CD4-positive, alpha-beta T cell (primary cell): ENCODE measurements at regions not wholly inside any gene's neighbourhood (a gene's known extent, or its start where the extent isn't known, plus 50 kb on each side); places are given as distances from the start of the nearest gene placed in this dataset.

Experiments
- ATAC-seq: fragments of 200-7000 bp; cut with Tn5 transposase; one replicate; pipeline ENCODE4 v1.10.0; 2022; ENCODE audit warnings: mild to moderate bottlenecking; ENCODE audit not compliant: poor library complexity
- CTCF ChIA-PET: fragments of 350-600 bp; sonication (Branson Sonifier 250); formaldehyde crosslinking; loops from one replicate; lab custom pipeline; 2021; ENCODE audit warnings: antibody characterized with exemption, inconsistent platforms; lab: Charles Lee
- POLR2A ChIA-PET: fragments of 350-600 bp; sonication (Branson Sonifier 250); formaldehyde crosslinking; loops from one replicate; lab custom pipeline; 2021; ENCODE audit warnings: antibody characterized with exemption, inconsistent platforms; lab: Charles Lee
- DNase-seq, 14 experiments: peaks; one replicate each; pipeline ENCODE4 v3.0.0-alpha.2; 2013 to 2020; ENCODE audit warnings: mixed read lengths in 2 of 14
- H3K27ac ChIP-seq, 2 donors: one replicate each; pipeline versions ENCODE4 v1.5.1 to v1.7.0; 2013; ENCODE audit warnings: low read length in 2 of 2, low read depth in 1 of 2, mild to moderate bottlenecking in 1 of 2
- H3K27me3 ChIP-seq, 2 experiments: 1 replicate in 1 of 2; 2 replicates in 1 of 2; pipeline versions ENCODE4 v1.6.1 to v1.7.0; 2013; ENCODE audit warnings: low read length in 2 of 2, control low read depth in 1 of 2, mild to moderate bottlenecking in 1 of 2, moderate library complexity in 1 of 2; ENCODE audit not compliant: insufficient read depth in 2 of 2, control insufficient read depth in 1 of 2
- H3K36me3 ChIP-seq: one replicate; pipeline ENCODE4 v1.6.1; 2013; ENCODE audit warnings: low read length, control low read depth; ENCODE audit not compliant: insufficient read depth
- H3K4me1 ChIP-seq: one replicate; pipeline ENCODE4 v1.6.1; 2013; ENCODE audit warnings: low read length, control low read depth; ENCODE audit not compliant: insufficient read depth
- H3K4me3 ChIP-seq: one replicate; pipeline ENCODE4 v1.5.1; 2013; ENCODE audit warnings: mild to moderate bottlenecking, low read length, moderate library complexity
- H3K9me3 ChIP-seq, 2 experiments: 1 replicate in 1 of 2; 2 replicates in 1 of 2; pipeline versions ENCODE4 v1.6.1 to v1.7.0; 2013; ENCODE audit warnings: low read length in 2 of 2, mild to moderate bottlenecking in 2 of 2, control low read depth in 1 of 2, moderate library complexity in 1 of 2; ENCODE audit not compliant: control insufficient read depth in 1 of 2, insufficient read depth in 1 of 2
- H3K27ac Mint-ChIP-seq: one replicate; pipeline ENCODE4 v1.8.0; 2020; ENCODE audit warnings: mixed read lengths
- H3K27me3 Mint-ChIP-seq: one replicate; pipeline ENCODE4 v1.8.0; 2021; ENCODE audit warnings: mixed read lengths
- H3K36me3 Mint-ChIP-seq: one replicate; pipeline ENCODE4 v1.8.0; 2021; ENCODE audit warnings: low read depth, mixed read lengths
- H3K4me1 Mint-ChIP-seq: one replicate; pipeline ENCODE4 v1.8.0; 2021; ENCODE audit warnings: low read depth, mixed read lengths
- H3K4me3 Mint-ChIP-seq: one replicate; pipeline ENCODE4 v1.8.0; 2020; ENCODE audit warnings: mild to moderate bottlenecking, mixed read lengths
- H3K9me3 Mint-ChIP-seq: one replicate; pipeline ENCODE4 v1.8.0; 2020; ENCODE audit warnings: mixed read lengths
- CTCF ChIP-seq: fragments of 200-600 bp; IDR thresholded peaks from one replicate; pipeline ENCODE4 v1.8.0; 2022; ENCODE audit warnings: antibody characterized with exemption, mild to moderate bottlenecking
- intact Hi-C, 2 experiments: fragments of 100-400 bp; cut with DNase I in 1 of 2; cut with micrococcal nuclease in 1 of 2; formaldehyde crosslinking; loops; one replicate each; pipeline versions ENCODE4 v1.15.1 to v1.9.0; 2023 to 2025; cut with DNase I, micrococcal nuclease

- no peak for TF ChIP-seq CTCF
- ChIA-PET CTCF (no interaction called here), POLR2A (no interaction called here)
- H3K9me3 ChIP-seq, result peaks cover 0 to 11% of the 10 kb centered on the region in 2 experiments
- H3K36me3 ChIP-seq, result no peaks in the 10 kb centered on the region
- no peaks in the 10 kb centered on the region for H3K9me3 Mint-ChIP-seq
- intact Hi-C loops, result no loop called here
- DNase-seq, result no peak
- no peaks in the 10 kb centered on the region for H3K4me1 Mint-ChIP-seq
- H3K4me3 Mint-ChIP-seq, result no peak overlapping the region
- no peak for ATAC-seq
- peaks cover 20 to 32% of the 10 kb centered on the region in 2 experiments for H3K27me3 ChIP-seq
- H3K4me3 ChIP-seq, result no peak overlapping the region
- no peaks in the 10 kb centered on the region for H3K36me3 Mint-ChIP-seq
- H3K4me1 ChIP-seq, result no peaks in the 10 kb centered on the region
- no peak overlapping the region for H3K27ac ChIP-seq
- H3K27ac Mint-ChIP-seq, result no peak overlapping the region
- H3K27me3 Mint-ChIP-seq, result peaks cover 69% of the 10 kb centered on the region
Measured at GRCh38 chr12:100715976-100716944, 78.3 kb upstream of the ANO4 start.

GRCh38 chr12:100716945-100717732 lies 77.4 kb upstream of the ANO4 start:
- CTCF ChIA-PET, result no interaction called here
- POLR2A ChIA-PET, result no interaction called here

GRCh38 chr12:100717733-100718067 lies 76.9 kb upstream of the ANO4 start:
- POLR2A ChIA-PET, result no interaction called here
- no peaks in the 10 kb centered on the region for H3K4me1 ChIP-seq
- H3K36me3 Mint-ChIP-seq, result no peaks in the 10 kb centered on the region
- DNase-seq, result no peak
- TF ChIP-seq CTCF, result no peak
- ATAC-seq, result no peak
- peaks cover 20 to 32% of the 10 kb centered on the region in 2 experiments for H3K27me3 ChIP-seq
- intact Hi-C loops, result no loop called here
- H3K9me3 Mint-ChIP-seq, result no peaks in the 10 kb centered on the region
- no peaks in the 10 kb centered on the region for H3K36me3 ChIP-seq
- H3K27me3 Mint-ChIP-seq, result peaks cover 70% of the 10 kb centered on the region
- CTCF ChIA-PET, result no interaction called here
- H3K27ac ChIP-seq, result no peak overlapping the region
- H3K27ac Mint-ChIP-seq, result no peak overlapping the region
- H3K4me3 ChIP-seq, result no peak overlapping the region
- peaks cover 0 to 11% of the 10 kb centered on the region in 2 experiments for H3K9me3 ChIP-seq
- H3K4me1 Mint-ChIP-seq, result no peaks in the 10 kb centered on the region
- H3K4me3 Mint-ChIP-seq, result no peak overlapping the region

More at GRCh38 chr12:100716945-100717732, 77.4 kb upstream of the ANO4 start:
- TF ChIP-seq CTCF, result no peak
- H3K36me3 ChIP-seq, result no peaks in the 10 kb centered on the region
- Mint-ChIP-seq H3K4me1 (no peaks in the 10 kb centered on the region), H3K9me3 (no peaks in the 10 kb centered on the region), H3K4me3 (no peak overlapping the region), H3K36me3 (no peaks in the 10 kb centered on the region), H3K27ac (no peak overlapping the region), H3K27me3 (peaks cover 70% of the 10 kb centered on the region)
- DNase-seq (no peak), ATAC-seq (no peak)
- peaks cover 0 to 11% of the 10 kb centered on the region in 2 experiments for H3K9me3 ChIP-seq
- H3K4me1 ChIP-seq, result no peaks in the 10 kb centered on the region
- H3K4me3 ChIP-seq, result no peak overlapping the region
- H3K27ac ChIP-seq, result no peak overlapping the region
- peaks cover 20 to 32% of the 10 kb centered on the region in 2 experiments for H3K27me3 ChIP-seq
- intact Hi-C loops, result no loop called here
